AG09309 (cell line): ENCODE measurements at regions not wholly inside any gene's neighbourhood (a gene's known extent, or its start where the extent isn't known, plus 50 kb on each side); places are given as distances from the start of the nearest gene placed in this dataset.
"Not testable (repeated sequence)": the region's sequence is repeated elsewhere in the genome, so short reads cannot be mapped to it uniquely, and the experiment has no call there.

Experiments used
- DNase-seq: peaks from one replicate; pipeline ENCODE4 v3.0.0-alpha.2; 2010; ENCODE audit warnings: low read depth
- H3K4me3 ChIP-seq: 2 replicates; pipeline ENCODE4 v1.5.1; 2011; ENCODE audit warnings: mild to moderate bottlenecking, low read depth, low read length, moderate library complexity; ENCODE audit not compliant: control insufficient read depth
- CTCF ChIP-seq: IDR thresholded peaks from 2 replicates; pipeline ENCODE4 v1.5.1; 2011; ENCODE audit warnings: mild to moderate bottlenecking, low read depth, low read length, inconsistent platforms; ENCODE audit not compliant: insufficient read depth, control insufficient read depth; ENCODE audit errors: missing control alignments

- DNase-seq = no peak
- TF ChIP-seq CTCF = no peak
- H3K4me3 ChIP-seq = no peak overlapping the region
Observed at GRCh38 chr2:192513575-192513974, 318.8 kb upstream of the TMEFF2 start.

- DNase-seq, H3K4me3 ChIP-seq: not testable (repeated sequence)
Observed at GRCh38 chr2:192507836-192508450, 313.2 kb upstream of the TMEFF2 start.

- no peak overlapping the region for H3K4me3 ChIP-seq
- TF ChIP-seq CTCF = no peak
- peak; percentile 1 for DNase-seq
Observed at GRCh38 chr2:192500550-192501200, 305.9 kb upstream of the TMEFF2 start.

GRCh38 chr2:192499476-192499875 lies 304.7 kb upstream of the TMEFF2 start:
- DNase-seq = no peak
- H3K4me3 ChIP-seq = no peak overlapping the region
- TF ChIP-seq CTCF = no peak

GRCh38 chr2:192498747-192499146 lies 304.0 kb upstream of the TMEFF2 start:
- DNase-seq = no peak
- no peak overlapping the region for H3K4me3 ChIP-seq
- no peak for TF ChIP-seq CTCF

GRCh38 chr2:192488158-192488557 lies 293.4 kb upstream of the TMEFF2 start:
- not testable (repeated sequence) for DNase-seq, H3K4me3 ChIP-seq

GRCh38 chr2:192487636-192488035 lies 292.9 kb upstream of the TMEFF2 start:
- no peak for TF ChIP-seq CTCF
- DNase-seq = no peak
- H3K4me3 ChIP-seq = no peak overlapping the region

GRCh38 chr2:192484903-192485302 lies 290.2 kb upstream of the TMEFF2 start:
- no peak for TF ChIP-seq CTCF
- DNase-seq = no peak
- no peak overlapping the region for H3K4me3 ChIP-seq
